ENCODE measurements at regions not wholly inside any gene's neighbourhood (a gene's known extent, or its start where the extent isn't known, plus 50 kb on each side); places are given as distances from the start of the nearest gene placed in this dataset.
A peak's percentile ranks its signal among the peaks of the same experiment; 100 is the strongest.

DNA sequence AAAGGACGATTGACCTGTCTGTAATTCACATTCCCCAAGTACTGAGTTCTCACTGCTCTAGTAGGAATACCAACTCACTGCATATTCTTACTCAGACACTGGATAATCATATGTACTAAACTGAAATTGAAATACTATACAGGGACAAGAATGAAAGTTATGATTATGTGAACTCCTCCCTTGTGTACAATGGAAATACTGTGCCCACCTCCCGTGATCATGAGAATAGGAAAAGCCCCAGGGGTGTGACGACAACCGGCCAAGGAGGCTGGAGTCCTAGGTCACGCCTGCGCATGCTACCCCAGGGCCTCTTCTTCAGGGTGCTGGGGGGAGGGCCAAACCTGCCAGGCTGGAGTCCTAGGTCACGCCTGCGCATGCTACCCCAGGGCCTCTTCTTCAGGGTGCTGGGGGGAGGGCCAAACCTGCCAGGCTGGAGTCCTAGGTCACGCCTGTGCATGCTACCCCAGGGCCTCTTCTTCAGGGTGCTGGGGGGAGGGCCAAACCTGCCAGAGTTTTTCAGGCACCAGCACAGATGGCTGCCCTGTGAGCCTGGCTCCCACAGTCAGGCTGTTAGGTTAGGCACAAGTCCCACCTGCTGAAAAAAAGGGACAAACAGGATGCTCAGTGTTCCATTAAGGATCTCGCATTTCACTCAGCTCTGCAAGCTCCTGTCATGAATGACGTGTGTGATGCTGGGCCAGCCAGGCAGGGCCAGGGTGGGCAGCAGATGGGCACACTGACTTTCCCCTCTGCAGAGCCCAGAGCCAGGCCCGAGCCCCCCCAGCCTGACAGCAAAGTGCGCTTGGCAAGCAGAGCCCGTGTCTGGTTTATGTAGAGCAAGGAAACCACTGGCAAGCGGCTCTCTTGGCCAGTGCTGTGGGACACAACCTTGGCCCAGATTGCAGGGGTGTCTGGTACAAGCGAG lies 107.7 kb downstream of the FOXF2 start:
- H3K4me3 ChIP-seq (ENCODE audit: low read depth, low read length), result no peak overlapping the region
- no peaks in the 10 kb centered on the region for H3K36me3 ChIP-seq (ENCODE audit: control insufficient read depth, insufficient read depth, low read length)
- no peak for DNase-seq (ENCODE audit: low read depth)
- TF ChIP-seq, protein P1, sequence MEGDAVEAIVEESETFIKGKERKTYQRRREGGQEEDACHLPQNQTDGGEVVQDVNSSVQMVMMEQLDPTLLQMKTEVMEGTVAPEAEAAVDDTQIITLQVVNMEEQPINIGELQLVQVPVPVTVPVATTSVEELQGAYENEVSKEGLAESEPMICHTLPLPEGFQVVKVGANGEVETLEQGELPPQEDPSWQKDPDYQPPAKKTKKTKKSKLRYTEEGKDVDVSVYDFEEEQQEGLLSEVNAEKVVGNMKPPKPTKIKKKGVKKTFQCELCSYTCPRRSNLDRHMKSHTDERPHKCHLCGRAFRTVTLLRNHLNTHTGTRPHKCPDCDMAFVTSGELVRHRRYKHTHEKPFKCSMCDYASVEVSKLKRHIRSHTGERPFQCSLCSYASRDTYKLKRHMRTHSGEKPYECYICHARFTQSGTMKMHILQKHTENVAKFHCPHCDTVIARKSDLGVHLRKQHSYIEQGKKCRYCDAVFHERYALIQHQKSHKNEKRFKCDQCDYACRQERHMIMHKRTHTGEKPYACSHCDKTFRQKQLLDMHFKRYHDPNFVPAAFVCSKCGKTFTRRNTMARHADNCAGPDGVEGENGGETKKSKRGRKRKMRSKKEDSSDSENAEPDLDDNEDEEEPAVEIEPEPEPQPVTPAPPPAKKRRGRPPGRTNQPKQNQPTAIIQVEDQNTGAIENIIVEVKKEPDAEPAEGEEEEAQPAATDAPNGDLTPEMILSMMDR (IDR thresholded peaks at IDR 0.05; ENCODE audit: insufficient read depth, low read depth, low read length), result no peak
- ChIA-PET CTCF (interaction anchor here (1.1 to 1.2 kb wide), 2 partner anchors 10 to 56 kb away, joined by 3 read pairs; no protein-coding TSS in a partner anchor), POLR2A (no interaction called here)
- no peaks in the 10 kb centered on the region for H3K27me3 ChIP-seq (ENCODE audit: control insufficient read depth, insufficient read depth, low read length)

DNA sequence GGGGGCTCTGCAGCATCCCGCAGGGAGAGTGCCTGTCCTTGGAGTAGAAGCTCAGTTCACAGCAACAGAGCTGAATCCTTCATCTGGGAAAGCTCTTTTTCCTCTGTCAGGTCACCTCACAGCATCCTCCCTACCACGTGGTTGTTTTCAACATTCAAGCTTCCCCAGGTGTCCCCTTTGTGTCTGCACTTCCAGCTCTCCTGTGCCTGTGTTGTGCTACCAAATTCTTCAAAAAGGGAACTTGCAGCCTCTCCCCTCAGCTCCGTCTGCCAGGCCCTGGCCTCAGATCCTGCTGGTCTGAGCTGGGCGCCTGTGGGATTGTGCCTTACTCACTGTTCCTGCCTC lies 108.4 kb downstream of the FOXF2 start:
- H3K4me3 ChIP-seq (ENCODE audit: low read depth, low read length), result no peak overlapping the region
- TF ChIP-seq, protein P1 (IDR thresholded peaks at IDR 0.05; ENCODE audit: insufficient read depth, low read depth, low read length), result no peak
- no peaks in the 10 kb centered on the region for H3K36me3 ChIP-seq (ENCODE audit: control insufficient read depth, insufficient read depth, low read length)
- ChIA-PET CTCF (interaction anchor here (1.1 to 1.3 kb wide), 3 partner anchors 9 to 55 kb away, joined by 3 to 4 read pairs (median 3); no protein-coding TSS in a partner anchor), POLR2A (no interaction called here)
- H3K27me3 ChIP-seq (ENCODE audit: control insufficient read depth, insufficient read depth, low read length), result no peaks in the 10 kb centered on the region
- no peak for DNase-seq (ENCODE audit: low read depth)

DNA sequence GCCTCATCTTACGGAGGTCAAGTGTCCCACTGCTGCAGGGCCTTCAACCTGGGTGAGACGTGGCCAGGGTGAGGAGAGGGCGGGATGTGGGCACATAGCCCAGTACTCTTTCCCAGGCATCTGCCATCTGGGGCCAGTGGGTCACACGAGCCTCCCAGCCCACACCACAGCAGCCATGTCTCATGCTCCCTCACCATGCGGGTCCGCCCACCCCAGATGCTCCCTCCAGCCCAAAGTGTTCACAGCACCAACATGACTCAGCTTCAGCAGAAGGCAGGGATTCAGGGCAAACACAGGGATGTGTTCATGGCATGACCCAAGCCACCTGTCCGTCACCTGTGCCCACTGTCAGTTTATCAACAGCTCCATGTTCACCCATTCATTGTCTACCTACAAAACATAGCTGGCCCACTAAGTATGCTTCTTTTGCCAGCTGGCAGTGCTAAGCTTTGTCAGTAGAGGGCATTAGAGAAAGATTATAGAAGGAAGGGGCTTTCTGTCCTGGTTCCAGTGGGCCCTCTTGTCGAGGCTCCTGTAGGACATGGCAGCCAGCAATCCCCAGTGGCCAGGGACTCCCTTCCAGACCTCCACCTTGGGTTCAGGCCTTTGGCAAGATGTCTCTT lies 109.2 kb downstream of the FOXF2 start:
- POLR2A ChIA-PET, result no interaction called here
- no peak for DNase-seq (ENCODE audit: low read depth)
- TF ChIP-seq, protein P1 (IDR thresholded peaks at IDR 0.05; ENCODE audit: insufficient read depth, low read depth, low read length), result peak; percentile 32; the same call in 1 of the 2 replicates
- H3K27me3 ChIP-seq (ENCODE audit: control insufficient read depth, insufficient read depth, low read length), result 0 out of 2 replicates have a peak, but pooled peaks cover 1% of the 10 kb centered on the region
- H3K4me3 ChIP-seq (ENCODE audit: low read depth, low read length), result no peak overlapping the region
- H3K36me3 ChIP-seq (ENCODE audit: control insufficient read depth, insufficient read depth, low read length), result no peaks in the 10 kb centered on the region
- CTCF ChIA-PET, result interaction anchor here (0.6 to 1.3 kb wide), 5 partner anchors 12 to 365 kb away, joined by 3 to 4 read pairs (median 3); no protein-coding TSS in a partner anchor

DNA sequence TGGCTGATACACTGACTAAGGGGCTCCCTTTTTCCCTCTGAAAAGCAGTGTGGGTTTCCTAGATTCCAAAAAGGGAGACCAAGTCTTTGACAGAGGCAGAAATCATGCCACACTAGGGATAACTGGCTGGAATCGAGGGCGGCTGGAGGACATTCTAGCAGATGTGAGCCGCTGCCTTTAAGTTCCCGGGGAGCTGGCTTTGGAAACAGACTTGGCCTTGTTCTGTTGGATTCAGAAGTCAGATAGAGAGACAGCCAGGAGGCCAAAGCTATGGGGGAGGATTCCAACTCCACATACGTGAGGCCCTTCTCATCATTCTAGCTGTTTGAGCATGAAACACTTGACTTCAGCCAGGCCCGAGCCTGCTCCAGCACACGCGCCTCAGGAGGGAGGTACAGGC lies 109.9 kb upstream of the FOXC1 start:
- H3K36me3 ChIP-seq (ENCODE audit: control insufficient read depth, insufficient read depth, low read length), result no peaks in the 10 kb centered on the region
- no peak overlapping the region for H3K4me3 ChIP-seq (ENCODE audit: low read depth, low read length)
- ChIA-PET CTCF (interaction anchor here (1.0 to 1.3 kb wide), 2 partner anchors 9 to 13 kb away, joined by 3 read pairs; no protein-coding TSS in a partner anchor), POLR2A (no interaction called here)
- TF ChIP-seq, protein P1 (IDR thresholded peaks at IDR 0.05; ENCODE audit: insufficient read depth, low read depth, low read length), result no peak
- H3K27me3 ChIP-seq (ENCODE audit: control insufficient read depth, insufficient read depth, low read length), result 0 out of 2 replicates have a peak, but pooled peaks cover 1% of the 10 kb centered on the region
- no peak for DNase-seq (ENCODE audit: low read depth)

DNA sequence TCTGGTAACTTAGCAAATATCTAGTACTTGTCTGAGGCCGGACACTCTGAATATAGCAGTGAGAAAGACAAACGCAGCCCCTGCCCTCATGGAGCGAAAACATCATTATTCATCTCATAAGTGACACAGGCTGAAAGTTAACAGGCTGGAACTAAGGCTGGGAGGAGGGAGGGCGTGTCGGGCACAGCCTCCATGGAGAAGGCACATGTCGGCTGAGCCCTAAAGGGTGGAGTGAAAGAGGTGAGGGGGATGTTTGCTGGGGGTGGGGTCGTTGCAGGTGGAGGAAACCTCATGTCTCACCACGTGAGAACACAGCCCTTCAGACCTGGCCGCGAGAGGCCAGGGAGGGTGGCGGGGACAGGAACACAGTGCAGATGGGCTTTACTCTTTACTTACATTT lies 108.8 kb upstream of the FOXC1 start:
- TF ChIP-seq, protein P1 (IDR thresholded peaks at IDR 0.05; ENCODE audit: insufficient read depth, low read depth, low read length), result no peak
- H3K27me3 ChIP-seq (ENCODE audit: control insufficient read depth, insufficient read depth, low read length), result 0 out of 2 replicates have a peak, but pooled peaks cover 4% of the 10 kb centered on the region
- ChIA-PET POLR2A (no interaction called here), CTCF (interaction anchor here (1.0 to 1.8 kb wide), 3 partner anchors 8 to 14 kb away, joined by 3 to 4 read pairs (median 3); no protein-coding TSS in a partner anchor)
- H3K4me3 ChIP-seq (ENCODE audit: low read depth, low read length), result no peak overlapping the region
- H3K36me3 ChIP-seq (ENCODE audit: control insufficient read depth, insufficient read depth, low read length), result no peaks in the 10 kb centered on the region
- no peak for DNase-seq (ENCODE audit: low read depth)

Data from BJ (cell line).